ENCODE measurements at regions not wholly inside any gene's neighbourhood (a gene's known extent, or its start where the extent isn't known, plus 50 kb on each side); places are given as distances from the start of the nearest gene placed in this dataset.
"Not testable (repeated sequence)": the region's sequence is repeated elsewhere in the genome, so short reads cannot be mapped to it uniquely, and the experiment has no call there.

- H3K23ac ChIP-seq (ENCODE audit: low read depth, low read length); H3K79me1 ChIP-seq (ENCODE audit: low read depth in 1 of 2, low read length in 2 of 2); BruUV-seq (replicated peaks); H4K91ac ChIP-seq (ENCODE audit: insufficient read depth, low read depth, low read length); POLR2A ChIA-PET (ENCODE audit: unreplicated experiment); H2AFZ ChIP-seq (replicated peaks; ENCODE audit: low read length, poor library complexity); H2BK15ac ChIP-seq (ENCODE audit: low read depth, low read length); H3K4me3 ChIP-seq (ENCODE audit: insufficient read depth, low read depth, low read length); H3K27ac ChIP-seq (ENCODE audit: insufficient read depth, low read length); H3K4me2 ChIP-seq (ENCODE audit: low read depth, low read length); H4K5ac ChIP-seq (ENCODE audit: low read depth, low read length); H2AK9ac ChIP-seq (replicated peaks; ENCODE audit: low read depth, low read length, poor library complexity); H3K9me3 ChIP-seq (ENCODE audit: control insufficient read depth, insufficient read depth, low read length); H3K9me1 ChIP-seq (ENCODE audit: insufficient read depth, low read length); CTCF ChIA-PET; H2BK20ac ChIP-seq (ENCODE audit: low read depth, low read length); H3K56ac ChIP-seq (ENCODE audit: extremely low read depth, insufficient read depth, low read length); H3K27me3 ChIP-seq (ENCODE audit: control insufficient read depth, insufficient read depth, low read length); dilution Hi-C loops (cut with HindIII; ENCODE audit: low sequenced_read_pairs, unreplicated experiment); H3K14ac ChIP-seq (replicated peaks; ENCODE audit: low read depth, low read length); H4K20me1 ChIP-seq (ENCODE audit: insufficient read depth, low read length); in situ Hi-C loops (cut with MboI; ENCODE audit: low sequenced_read_pairs); H2BK120ac ChIP-seq (ENCODE audit: low read depth, low read length); ATAC-seq (ENCODE audit: low read depth); H3K36me3 ChIP-seq (ENCODE audit: control insufficient read depth, insufficient read depth, low read length); H3K9ac ChIP-seq (ENCODE audit: low read depth, low read length): not testable (repeated sequence)
- Histone ChIP-seq H3K4me1 (ENCODE audit: control insufficient read depth, insufficient read depth, low read length) (peaks cover 10% of the 10 kb centered on the region), H3K18ac (ENCODE audit: low read depth, low read length) (peak overlapping the region; percentile 66; the same call in 1 of the 2 replicates), H4K8ac (ENCODE audit: low read depth in 2 of 2, low read length in 2 of 2) (peak overlapping the region; percentile 90 to 98; a peak in 3 of 4 replicates), H3K4ac (ENCODE audit: low read depth, low read length) (peak overlapping the region; percentile 78; the same call in 1 of the 2 replicates), H2AK5ac (ENCODE audit: low read depth, low read length) (peak overlapping the region; percentile 71; the same call in 1 of the 2 replicates), H2BK5ac (ENCODE audit: low read depth, low read length, poor library complexity, severe bottlenecking) (peak overlapping the region; percentile 77)
- TF ChIP-seq RCOR1 (IDR thresholded peaks at IDR 0.05; ENCODE audit: insufficient replicate concordance, low read length), result peak; percentile 36
- 40% methylated on average over 1 of the region's 6 CpGs; no CpG with 5 or more reads in 1 of the 2 experiments for WGBS, 2 experiments (ENCODE audit: extremely low coverage in 2 of 2, insufficient read length in 1 of 2)
- peak; percentile 24 for DNase-seq
- intact Hi-C loops (cut with micrococcal nuclease), result loop anchor here (5.0 kb wide), 1 partner anchor 154 kb away; no protein-coding TSS in a partner anchor
These were observed 89.8 kb downstream of the TRIM43 start for GRCh38 chr2:95681589-95682081.

GRCh38 chr2:95682889-95683517 lies 91.2 kb downstream of the TRIM43 start:
- WGBS, 2 experiments (ENCODE audit: extremely low coverage in 2 of 2, insufficient read length in 1 of 2), result 0% methylated on average over 8 of the region's 19 CpGs; no CpG with 5 or more reads in 1 of the 2 experiments
- Histone ChIP-seq H2AK9ac (replicated peaks; ENCODE audit: low read depth, low read length, poor library complexity) (peak overlapping the region; percentile 91), H2BK5ac (ENCODE audit: low read depth, low read length, poor library complexity, severe bottlenecking) (peak overlapping the region; percentile 89), H3K23ac (ENCODE audit: low read depth, low read length) (peak overlapping the region; percentile 66; the same call in 1 of the 2 replicates), H2BK15ac (ENCODE audit: low read depth, low read length) (peak overlapping the region; percentile 10; the same call in 1 of the 3 replicates), H3K4ac (ENCODE audit: low read depth, low read length) (peak overlapping the region; percentile 72), H3K18ac (ENCODE audit: low read depth, low read length) (peak overlapping the region; percentile 72; the same call in 1 of the 2 replicates), H4K5ac (ENCODE audit: low read depth, low read length) (peak overlapping the region; percentile 59; the same call in 1 of the 2 replicates), H2AFZ (replicated peaks; ENCODE audit: low read length, poor library complexity) (peak overlapping the region; percentile 92), H3K9ac (ENCODE audit: low read depth, low read length) (peak overlapping the region; percentile 87), H3K27ac (ENCODE audit: insufficient read depth, low read length) (peak overlapping the region; percentile 91), H4K8ac (ENCODE audit: low read depth in 2 of 2, low read length in 2 of 2) (peak overlapping the region; percentile 80 to 82; a peak in 3 of 4 replicates), H3K4me2 (ENCODE audit: low read depth, low read length) (peak overlapping the region; percentile 80), H3K4me3 (ENCODE audit: insufficient read depth, low read depth, low read length) (peak overlapping the region; percentile 60), H2BK20ac (ENCODE audit: low read depth, low read length) (peak overlapping the region; percentile 42; the same call in 1 of the 2 replicates), H2BK120ac (ENCODE audit: low read depth, low read length) (peak overlapping the region; percentile 74; the same call in 1 of the 2 replicates), H3K56ac (ENCODE audit: extremely low read depth, insufficient read depth, low read length) (peak overlapping the region; percentile 38; the same call in 1 of the 2 replicates), H4K91ac (ENCODE audit: insufficient read depth, low read depth, low read length) (peak overlapping the region; percentile 65), H3K14ac (replicated peaks; ENCODE audit: low read depth, low read length) (peak overlapping the region; percentile 78), H3K4me1 (ENCODE audit: control insufficient read depth, insufficient read depth, low read length) (peaks cover 15% of the 10 kb centered on the region)
- H3K79me1 ChIP-seq (ENCODE audit: low read depth in 1 of 2, low read length in 2 of 2); H4K20me1 ChIP-seq (ENCODE audit: insufficient read depth, low read length); dilution Hi-C loops (cut with HindIII; ENCODE audit: low sequenced_read_pairs, unreplicated experiment); H3K36me3 ChIP-seq (ENCODE audit: control insufficient read depth, insufficient read depth, low read length); BruUV-seq (replicated peaks); H3K9me1 ChIP-seq (ENCODE audit: insufficient read depth, low read length); in situ Hi-C loops (cut with MboI; ENCODE audit: low sequenced_read_pairs); POLR2A ChIA-PET (ENCODE audit: unreplicated experiment); H2AK5ac ChIP-seq (ENCODE audit: low read depth, low read length); H3K9me3 ChIP-seq (ENCODE audit: control insufficient read depth, insufficient read depth, low read length); H3K27me3 ChIP-seq (ENCODE audit: control insufficient read depth, insufficient read depth, low read length); DNase-seq; CTCF ChIA-PET: not testable (repeated sequence)
- ATAC-seq (ENCODE audit: low read depth), result peak; percentile 46
- intact Hi-C loops (cut with micrococcal nuclease), result loop anchor here (5.0 kb wide), 1 partner anchor 156 kb away; no protein-coding TSS in a partner anchor
